K562 (cell line): ENCODE measurements at regions not wholly inside any gene's neighbourhood (a gene's known extent, or its start where the extent isn't known, plus 50 kb on each side); places are given as distances from the start of the nearest gene placed in this dataset.

Experiments
- ATAC-seq: fragments of 200-7000 bp; cut with Tn5 transposase; 3 replicates; pipeline ENCODE4 v1.9.1; 2020; ENCODE audit warnings: moderate library complexity
- BruUV-seq: library from RNA; stranded (reverse); fragments of 400-500 nt; replicated peaks from 2 replicates; lab custom pipeline; 2021; lab: Mats Ljungman, UMichigan
- CTCF ChIA-PET: fragments of 300-600 bp; formaldehyde crosslinking; extraction: SDS; loops from one replicate; lab custom pipeline; 2021; ENCODE audit warnings: low intra/inter-chr PET ratio; lab: Yijun Ruan, JAX
- POLR2A ChIA-PET: fragments of 300-600, 350-650 bp; sonication (Branson Sonifier 250); formaldehyde crosslinking; extraction: SDS; loops from one replicate; lab custom pipeline; 2021; ENCODE audit warnings: antibody characterized with exemption, inconsistent platforms; lab: Yijun Ruan, JAX
- DNase-seq, 4 experiments: peaks; one replicate each; pipeline versions ENCODE4 v3.0.0 to v3.0.0-alpha.2; 2011 to 2018; ENCODE audit warnings: low spot score in 3 of 4, mixed read lengths in 3 of 4; ENCODE audit errors: extremely low read depth in 1 of 4
- FAIRE-seq: peaks from 2 replicates; lab custom pipeline; 2011; peaks lifted over from hg19 to GRCh38; lab: Jason Lieb, UNC
- H2AFZ ChIP-seq: 2 replicates; pipeline ENCODE4 v1.6.0; 2011; ENCODE audit warnings: low read depth, low read length, control low read depth, inconsistent platforms
- H3K27ac ChIP-seq: fragments of 200-600 bp; 3 replicates; pipeline ENCODE4 v1.8.0; 2011; ENCODE audit warnings: low read depth, mild to moderate bottlenecking, control low read depth, inconsistent platforms, low read length, moderate library complexity, mixed read lengths; ENCODE audit errors: extremely low read depth
- H3K27me3 ChIP-seq, 2 experiments: fragments of 300-600 bp in 1 of 2; 2 replicates in 1 of 2; 3 replicates in 1 of 2; pipeline versions ENCODE4 v1.6.0 to v1.8.0; 2011; ENCODE audit warnings: inconsistent platforms in 2 of 2, low read length in 2 of 2, mild to moderate bottlenecking in 1 of 2, mixed read lengths in 1 of 2, moderate library complexity in 1 of 2; ENCODE audit not compliant: control insufficient read depth in 2 of 2, insufficient read depth in 2 of 2
- H3K36me3 ChIP-seq: fragments of 300-600 bp; 3 replicates; pipeline ENCODE4 v1.8.0; 2011; ENCODE audit warnings: mild to moderate bottlenecking, low read length, inconsistent platforms; ENCODE audit not compliant: control insufficient read depth, insufficient read depth
- H3K4me1 ChIP-seq, 2 experiments: fragments of 200-600 bp in 1 of 2; replicated peaks in 1 of 2; 2 replicates in 1 of 2; 3 replicates in 1 of 2; pipeline versions ENCODE4 v1.5.1 to v1.8.0; 2011; ENCODE audit warnings: inconsistent platforms in 2 of 2, low read length in 2 of 2, mild to moderate bottlenecking in 1 of 2, mixed read lengths in 1 of 2, moderate library complexity in 1 of 2; ENCODE audit not compliant: control insufficient read depth in 2 of 2, insufficient read depth in 2 of 2
- H3K4me2 ChIP-seq: 2 replicates; pipeline ENCODE4 v1.6.1; 2011; ENCODE audit warnings: low read length, control low read depth, inconsistent platforms, mixed read lengths; ENCODE audit not compliant: insufficient read depth
- H3K4me3 ChIP-seq: fragments of 200-600 bp; sonication (generic), shearing (Covaris generic); 2 replicates; pipeline ENCODE4 v1.5.1; 2016; ENCODE audit warnings: control low read depth, inconsistent platforms
- H3K79me2 ChIP-seq: fragments of 200-600 bp; 3 replicates; pipeline ENCODE4 v1.8.0; 2011; ENCODE audit warnings: low read length, inconsistent platforms; ENCODE audit not compliant: control insufficient read depth, insufficient read depth
- H3K9ac ChIP-seq, 2 experiments: 2 replicates each; pipeline versions ENCODE4 v1.6.0 to v1.6.1; 2011; ENCODE audit warnings: low read depth in 2 of 2, low read length in 2 of 2, control low read depth in 1 of 2, inconsistent platforms in 1 of 2, mild to moderate bottlenecking in 1 of 2, mixed read lengths in 1 of 2; ENCODE audit not compliant: insufficient read depth in 1 of 2
- H3K9me1 ChIP-seq: one replicate; pipeline ENCODE4 v1.6.0; 2011; ENCODE audit warnings: inconsistent platforms, mild to moderate bottlenecking, low read length, moderate library complexity; ENCODE audit not compliant: control insufficient read depth, insufficient read depth
- H3K9me3 ChIP-seq: replicated peaks from 2 replicates; pipeline ENCODE4 v1.5.1; 2011; ENCODE audit warnings: low read depth, low read length, inconsistent platforms; ENCODE audit not compliant: control insufficient read depth, insufficient read depth
- H4K20me1 ChIP-seq: replicated peaks from 2 replicates; pipeline ENCODE4 v1.6.1; 2011; ENCODE audit warnings: low read length, inconsistent platforms, mixed read lengths; ENCODE audit not compliant: control insufficient read depth, insufficient read depth
- DIDO1 ChIP-seq: fragments of 450-650 bp; IDR thresholded peaks from 2 replicates; pipeline ENCODE4 v1.6.1; 2016; ENCODE audit warnings: low read depth, missing biosample characterization, missing genetic modification characterization
- FOS ChIP-seq: IDR thresholded peaks from 3 replicates; pipeline ENCODE4 v1.6.1; 2011; ENCODE audit not compliant: insufficient read length; ENCODE audit errors: extremely low read depth
- GABPB1 ChIP-seq: sonication (generic); formaldehyde crosslinking; IDR thresholded peaks from 2 replicates; pipeline ENCODE4 v1.8.0; 2022; ENCODE audit warnings: mild to moderate bottlenecking, missing genetic modification reagents
- HDAC2 ChIP-seq: fragments of 450-650 bp; IDR thresholded peaks from 2 replicates; pipeline ENCODE4 v1.6.1; 2016; ENCODE audit warnings: mild to moderate bottlenecking
- HMG20A ChIP-seq: fragments of 450-650 bp; formaldehyde crosslinking; conservative IDR thresholded peaks from 2 replicates; pipeline ENCODE4 v1.4.0; 2020; ENCODE audit warnings: mild to moderate bottlenecking, mixed read lengths
- HMG20B ChIP-seq: fragments of 250-450 bp; sonication (Bioruptor Pico); IDR thresholded peaks from 2 replicates; pipeline ENCODE4 v1.5.0; 2021; ENCODE audit warnings: mild to moderate bottlenecking
- ID3 ChIP-seq, 2 experiments: fragments of 250-450 bp in 1 of 2; fragments of 450-650 bp in 1 of 2; sonication (Bioruptor Pico) in 1 of 2; IDR thresholded peaks; 2 replicates each; pipeline versions ENCODE4 v1.6.1 to v1.8.0; 2016 to 2021; ENCODE audit warnings: mild to moderate bottlenecking in 2 of 2, moderate library complexity in 2 of 2, missing compliant biosample characterization in 1 of 2, missing genetic modification characterization in 1 of 2
- PCBP1 ChIP-seq: fragments of 200-400 bp; formaldehyde crosslinking; IDR thresholded peaks from 2 replicates; pipeline ENCODE4 v1.6.1; 2018; ENCODE audit warnings: mild to moderate bottlenecking, low read depth, low read length; ENCODE audit not compliant: poor library complexity, severe bottlenecking
- PCBP2 ChIP-seq: fragments of 200-400 bp; formaldehyde crosslinking; IDR thresholded peaks from 2 replicates; pipeline ENCODE4 v1.6.1; 2018; ENCODE audit warnings: low read length, low read depth, mild to moderate bottlenecking, moderate library complexity; ENCODE audit not compliant: poor library complexity, severe bottlenecking
- PTBP1 ChIP-seq: fragments of 200-400 bp; formaldehyde crosslinking; IDR thresholded peaks from 2 replicates; pipeline ENCODE4 v1.6.1; 2017; ENCODE audit warnings: low read depth, low read length
- SETDB1 ChIP-seq: IDR thresholded peaks from one replicate; pipeline ENCODE4 v1.6.1; 2012; ENCODE audit warnings: low read length, control low read depth, inconsistent platforms
- TAF15 ChIP-seq: fragments of 200-400 bp; formaldehyde crosslinking; IDR thresholded peaks from 2 replicates; pipeline ENCODE4 v1.6.1; 2017; ENCODE audit warnings: mild to moderate bottlenecking, low read depth, low read length, moderate library complexity
- YBX1 ChIP-seq: fragments of 450-650 bp; IDR thresholded peaks from 2 replicates; pipeline ENCODE4 v1.7.1; 2016; ENCODE audit warnings: mild to moderate bottlenecking
- ZNF224 ChIP-seq: sonication (generic); formaldehyde crosslinking; IDR thresholded peaks from 2 replicates; pipeline ENCODE4 v1.8.0; 2022; ENCODE audit warnings: mild to moderate bottlenecking, missing genetic modification reagents
- ZNF707 ChIP-seq: fragments of 250-450 bp; sonication (Bioruptor Pico); conservative IDR thresholded peaks from 2 replicates; pipeline ENCODE4 v1.8.0; 2022; ENCODE audit warnings: inconsistent platforms, mild to moderate bottlenecking, moderate library complexity
- WGBS: fragments of 100-300 bp; shearing (Covaris generic); methylation state at CpG from one replicate; pipeline ENCODE4 v1.1.6; 2016; ENCODE audit warnings: low coverage, mixed read lengths; ENCODE audit not compliant: insufficient coverage; ENCODE audit errors: missing lambda C conversion rate; 5-methylcytosine and 5-hydroxymethylcytosine counted together
- in situ Hi-C: fragments of 300-500 bp; cut with MboI; formaldehyde crosslinking; loops from 4 replicates; pipeline ENCODE4 v1.15.0; 2018; ENCODE audit warnings: inconsistent platforms, mixed read lengths
- intact Hi-C: fragments of 100-400 bp; cut with micrococcal nuclease; formaldehyde crosslinking; loops from 2 replicates; pipeline ENCODE4 v1.14.2; 2022

GRCh38 chr3:104437131-104437750 is 929.5 kb upstream of the ALCAM start:
- no peak overlapping the region for H3K4me3 ChIP-seq
- BruUV-seq: no TSS peak

GRCh38 chr3:104437891-104438290 is 928.8 kb upstream of the ALCAM start:
- Histone ChIP-seq H3K79me2 (no peaks in the 10 kb centered on the region), H3K4me2 (no peak overlapping the region), H3K36me3 (no peaks in the 10 kb centered on the region), H3K27me3 (no peaks in the 10 kb centered on the region), H3K27ac (no peak overlapping the region), H3K4me3 (no peak overlapping the region), H3K9ac (no peak overlapping the region), H4K20me1 (no peaks in the 10 kb centered on the region), H3K9me3 (no peaks in the 10 kb centered on the region), H2AFZ (no peak overlapping the region), H3K4me1 (no peaks in the 10 kb centered on the region), H3K9me1 (no peaks in the 10 kb centered on the region)
- no TSS peak for BruUV-seq
- TF ChIP-seq TAF15 (no peak), YBX1 (no peak), ID3 (CRISPR knock-in tag; IDR thresholded peaks at IDR 0.05) (no peak), ID3 (tag; IDR thresholded peaks at IDR 0.05) (no peak), PCBP2 (no peak), HDAC2 (no peak), HMG20A (CRISPR knock-in tag) (no peak), SETDB1 (no peak), FOS (no peak), HMG20B (CRISPR knock-in tag) (no peak), ZNF707 (CRISPR knock-in tag) (no peak), ZNF224 (CRISPR knock-in tag) (no peak), PTBP1 (no peak), PCBP1 (no peak)
- CTCF ChIA-PET: no interaction called here
- ATAC-seq (no peak), FAIRE-seq (no peak), DNase-seq (no peak)
- in situ Hi-C loops (no loop called here), intact Hi-C loops (no loop called here)
- POLR2A ChIA-PET: no interaction called here
- 14% methylated on average over 1 of the region's 1 CpG for WGBS

More at GRCh38 chr3:104437131-104437750, 929.5 kb upstream of the ALCAM start:
- H3K9ac ChIP-seq: no peak overlapping the region
- ChIA-PET POLR2A (no interaction called here), CTCF (no interaction called here)
- no peak overlapping the region for H2AFZ ChIP-seq
- H3K27ac ChIP-seq: no peak overlapping the region
- no peaks in the 10 kb centered on the region for H3K9me1 ChIP-seq
- FAIRE-seq: no peak
- in situ Hi-C loops (no loop called here), intact Hi-C loops (no loop called here)
- TF ChIP-seq GABPB1 (CRISPR knock-in tag) (no peak), DIDO1 (tag) (no peak)
- H3K4me2 ChIP-seq: no peak overlapping the region
- 0% methylated on average over 4 of the region's 4 CpGs for WGBS
- no peaks in the 10 kb centered on the region for H3K4me1 ChIP-seq
- no peak for DNase-seq
- no peaks in the 10 kb centered on the region for H3K36me3 ChIP-seq
- no peaks in the 10 kb centered on the region for H3K27me3 ChIP-seq
- H4K20me1 ChIP-seq: no peaks in the 10 kb centered on the region
- no peaks in the 10 kb centered on the region for H3K79me2 ChIP-seq
- no peaks in the 10 kb centered on the region for H3K9me3 ChIP-seq
- ATAC-seq: no peak
